ENCODE measurements at regions not wholly inside any gene's neighbourhood (a gene's known extent, or its start where the extent isn't known, plus 50 kb on each side); places are given as distances from the start of the nearest gene placed in this dataset.
"Not testable (repeated sequence)": the region's sequence is repeated elsewhere in the genome, so short reads cannot be mapped to it uniquely, and the experiment has no call there.

GRCh38 chr1:189036628-189037027 lies 1441.0 kb downstream of the BRINP3 start:
- no peak for DNase-seq (ENCODE audit: low read depth in 2 of 3, low spot score in 2 of 3)

- no peak for DNase-seq (ENCODE audit: low read depth in 2 of 3, low spot score in 2 of 3)
Measured at GRCh38 chr1:189046127-189046526, 1431.5 kb downstream of the BRINP3 start.

- no peak for DNase-seq (ENCODE audit: low read depth in 2 of 3, low spot score in 2 of 3)
Measured at GRCh38 chr1:189084811-189085210, 1392.9 kb downstream of the BRINP3 start.

- DNase-seq (ENCODE audit: low read depth in 2 of 3, low spot score in 2 of 3): no peak
Measured at GRCh38 chr1:189103956-189104355, 1373.7 kb downstream of the BRINP3 start.

GRCh38 chr1:189117072-189117770 lies 1360.4 kb downstream of the BRINP3 start:
- DNase-seq (ENCODE audit: low read depth in 2 of 3, low spot score in 2 of 3): no peak

- DNase-seq (ENCODE audit: low read depth in 2 of 3, low spot score in 2 of 3): no peak
Measured at GRCh38 chr1:189121941-189122340, 1355.7 kb downstream of the BRINP3 start.

- DNase-seq (ENCODE audit: low read depth in 2 of 3, low spot score in 2 of 3): no peak
Measured at GRCh38 chr1:189125694-189126093, 1352.0 kb downstream of the BRINP3 start.

- DNase-seq (ENCODE audit: low read depth in 2 of 3, low spot score in 2 of 3): no peak
Measured at GRCh38 chr1:189131576-189131975, 1346.1 kb downstream of the BRINP3 start.

- not testable (repeated sequence) for DNase-seq (ENCODE audit: low read depth in 2 of 3, low spot score in 2 of 3)
Measured at GRCh38 chr1:189139748-189140147, 1337.9 kb downstream of the BRINP3 start.

GRCh38 chr1:189141056-189141455 lies 1336.6 kb downstream of the BRINP3 start:
- DNase-seq (ENCODE audit: low read depth in 2 of 3, low spot score in 2 of 3): no peak

GRCh38 chr1:189149547-189150375 lies 1327.9 kb downstream of the BRINP3 start:
- DNase-seq (ENCODE audit: low read depth in 2 of 3, low spot score in 2 of 3): no peak

GRCh38 chr1:189150624-189151023 lies 1327.0 kb downstream of the BRINP3 start:
- DNase-seq (ENCODE audit: low read depth in 2 of 3, low spot score in 2 of 3): no peak

- DNase-seq (ENCODE audit: low read depth in 2 of 3, low spot score in 2 of 3): no peak
Measured at GRCh38 chr1:189151361-189151760, 1326.3 kb downstream of the BRINP3 start.

- DNase-seq (ENCODE audit: low read depth in 2 of 3, low spot score in 2 of 3): no peak
Measured at GRCh38 chr1:189152685-189153084, 1325.0 kb downstream of the BRINP3 start.

GRCh38 chr1:189158155-189158554 lies 1319.5 kb downstream of the BRINP3 start:
- DNase-seq (ENCODE audit: low read depth in 2 of 3, low spot score in 2 of 3): no peak

GRCh38 chr1:189175889-189176288 lies 1301.8 kb downstream of the BRINP3 start:
- no peak for DNase-seq (ENCODE audit: low read depth in 2 of 3, low spot score in 2 of 3)

- DNase-seq (ENCODE audit: low read depth in 2 of 3, low spot score in 2 of 3): no peak
Measured at GRCh38 chr1:189180057-189180456, 1297.6 kb downstream of the BRINP3 start.

GRCh38 chr1:189185097-189185496 lies 1292.6 kb downstream of the BRINP3 start:
- DNase-seq (ENCODE audit: low read depth in 2 of 3, low spot score in 2 of 3): no peak

- no peak for DNase-seq (ENCODE audit: low read depth in 2 of 3, low spot score in 2 of 3)
Measured at GRCh38 chr1:189192741-189193520, 1284.7 kb downstream of the BRINP3 start.

GRCh38 chr1:189205863-189206262 lies 1271.8 kb downstream of the BRINP3 start:
- DNase-seq (ENCODE audit: low read depth in 2 of 3, low spot score in 2 of 3): no peak

- DNase-seq (ENCODE audit: low read depth in 2 of 3, low spot score in 2 of 3): no peak
Measured at GRCh38 chr1:189206617-189207016, 1271.0 kb downstream of the BRINP3 start.
